Islet of Langerhans (tissue), 1 donor: ENCODE measurements at regions not wholly inside any gene's neighbourhood (a gene's known extent, or its start where the extent isn't known, plus 50 kb on each side); places are given as distances from the start of the nearest gene placed in this dataset.

Source experiments
- FAIRE-seq: peaks from one replicate; lab custom pipeline; 2011; peaks lifted over from hg19 to GRCh38; lab: Jason Lieb, UNC

GRCh38 chr3:159128628-159129027 lies 326.8 kb downstream of the MFSD1 start:
- no peak for FAIRE-seq

GRCh38 chr3:159130108-159130507 lies 328.3 kb downstream of the MFSD1 start:
- no peak for FAIRE-seq

- FAIRE-seq, result no peak
Observed at GRCh38 chr3:159131376-159131775, 329.5 kb downstream of the MFSD1 start.

GRCh38 chr3:159137949-159138348 lies 336.1 kb downstream of the MFSD1 start:
- no peak for FAIRE-seq

DNA sequence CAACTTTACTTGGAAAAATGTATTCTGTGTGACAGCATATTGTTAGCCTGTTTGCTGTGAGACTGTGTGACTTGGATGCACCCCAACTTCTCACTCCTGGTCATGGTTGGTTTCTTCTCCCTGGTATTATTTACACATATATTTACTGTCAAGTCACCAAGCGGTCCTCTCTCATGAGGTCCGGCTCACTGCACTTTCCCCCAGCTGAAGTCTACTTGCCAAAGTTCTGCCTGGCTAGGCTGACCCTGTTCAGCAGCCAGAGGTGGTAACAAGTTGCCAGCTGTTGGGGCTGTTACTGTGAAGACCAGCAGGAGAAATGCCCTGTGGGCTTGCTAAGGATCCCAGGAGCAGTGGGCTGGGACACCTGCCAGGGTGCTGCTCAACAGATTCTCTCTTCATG lies 337.5 kb downstream of the MFSD1 start:
- FAIRE-seq, result no peak

- FAIRE-seq, result no peak
Observed at GRCh38 chr3:159144472-159144871, 342.6 kb downstream of the MFSD1 start.

GRCh38 chr3:159144891-159145290 lies 343.0 kb downstream of the MFSD1 start:
- FAIRE-seq, result no peak

DNA sequence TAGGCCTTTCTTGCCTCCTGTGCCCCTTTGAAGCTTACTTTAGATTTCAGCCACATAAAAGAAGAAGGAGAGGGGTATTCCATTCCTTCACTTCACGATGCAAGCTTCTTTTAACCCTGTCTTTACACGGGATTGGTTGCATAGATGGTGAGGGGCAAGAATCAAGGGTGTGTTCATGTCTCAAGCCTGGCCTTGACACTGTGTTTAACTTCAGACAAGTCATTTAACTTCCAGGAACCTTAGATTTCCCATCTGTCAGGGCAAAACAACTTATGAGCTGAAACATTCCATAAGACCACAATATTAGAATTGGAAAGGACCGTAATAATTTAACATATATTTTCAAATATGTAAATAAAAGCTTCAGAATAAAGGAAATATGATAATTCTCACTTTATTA lies 344.5 kb downstream of the MFSD1 start:
- no peak for FAIRE-seq

DNA sequence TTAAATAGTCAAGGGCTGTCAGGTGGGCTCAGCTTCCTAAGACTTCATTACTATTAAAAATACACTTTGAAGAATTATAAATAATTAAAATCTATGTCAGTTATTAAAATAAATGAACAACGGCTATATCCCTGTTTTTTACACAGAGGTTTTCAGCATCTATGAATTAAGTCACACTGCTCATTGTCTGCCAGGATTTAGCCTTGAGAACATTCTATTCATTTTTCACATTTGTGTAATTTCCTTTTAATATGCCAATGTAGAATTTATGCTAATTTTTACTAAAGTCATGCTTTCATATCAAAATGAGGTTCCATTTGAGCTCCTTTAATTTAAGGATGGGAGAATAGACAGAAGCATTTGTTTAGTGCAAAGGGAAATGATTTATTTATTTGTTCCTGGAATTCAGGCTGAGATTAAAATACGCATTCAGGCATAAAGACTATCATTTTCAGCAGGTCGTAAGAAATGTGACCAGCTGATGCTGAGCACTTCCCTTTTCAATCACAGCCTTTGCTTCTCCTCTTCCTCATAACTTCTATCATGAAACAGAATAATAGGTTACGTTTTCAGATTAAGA lies 345.1 kb downstream of the MFSD1 start:
- FAIRE-seq, result no peak

- FAIRE-seq, result no peak
Observed at GRCh38 chr3:159147813-159148212, 346.0 kb downstream of the MFSD1 start.

GRCh38 chr3:159148466-159148865 lies 346.6 kb downstream of the MFSD1 start:
- FAIRE-seq, result no peak

DNA sequence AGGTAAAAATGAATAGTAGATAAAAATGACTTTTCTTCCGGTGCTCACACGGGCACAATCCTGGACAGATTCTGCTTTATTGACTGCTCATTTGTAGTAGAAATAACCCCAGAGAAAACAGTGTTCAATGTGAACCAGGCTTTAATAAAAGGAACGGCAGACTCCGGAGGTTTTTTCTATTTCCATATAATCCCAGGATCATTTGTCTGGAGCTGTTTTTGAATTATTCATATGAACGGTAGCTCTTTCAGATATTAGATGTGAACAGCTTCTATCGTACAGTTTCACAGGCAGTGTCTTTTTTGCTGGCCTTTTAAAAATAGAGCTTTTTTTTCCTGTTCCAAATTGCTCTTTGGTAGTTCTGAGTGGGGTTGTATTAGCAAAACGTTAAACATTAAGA lies 347.3 kb downstream of the MFSD1 start:
- no peak for FAIRE-seq

- FAIRE-seq, result no peak
Observed at GRCh38 chr3:159149633-159150032, 347.8 kb downstream of the MFSD1 start.

DNA sequence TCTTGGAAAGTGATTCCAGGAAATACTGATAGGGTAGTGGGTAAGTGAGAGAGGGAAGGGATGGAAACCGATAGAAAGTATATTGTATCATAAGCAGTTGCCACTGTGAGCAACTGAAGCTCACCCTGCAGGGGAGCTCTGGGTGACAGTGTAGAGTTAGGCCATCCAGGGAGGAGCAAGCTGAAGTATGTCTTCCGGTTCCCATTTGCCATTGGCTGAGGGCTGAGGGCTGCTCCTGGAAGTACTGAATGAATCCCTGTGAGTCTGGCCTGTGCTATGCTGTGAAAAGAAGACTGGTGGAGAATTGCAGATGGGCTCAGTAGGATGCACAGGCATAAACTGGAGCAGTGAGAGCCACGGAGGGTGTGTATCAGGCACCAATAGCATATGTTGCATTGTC lies 348.3 kb downstream of the MFSD1 start:
- FAIRE-seq, result no peak

GRCh38 chr3:159151130-159151529 lies 349.3 kb downstream of the MFSD1 start:
- FAIRE-seq, result no peak

GRCh38 chr3:159157275-159157674 lies 355.4 kb downstream of the MFSD1 start:
- FAIRE-seq, result no peak

DNA sequence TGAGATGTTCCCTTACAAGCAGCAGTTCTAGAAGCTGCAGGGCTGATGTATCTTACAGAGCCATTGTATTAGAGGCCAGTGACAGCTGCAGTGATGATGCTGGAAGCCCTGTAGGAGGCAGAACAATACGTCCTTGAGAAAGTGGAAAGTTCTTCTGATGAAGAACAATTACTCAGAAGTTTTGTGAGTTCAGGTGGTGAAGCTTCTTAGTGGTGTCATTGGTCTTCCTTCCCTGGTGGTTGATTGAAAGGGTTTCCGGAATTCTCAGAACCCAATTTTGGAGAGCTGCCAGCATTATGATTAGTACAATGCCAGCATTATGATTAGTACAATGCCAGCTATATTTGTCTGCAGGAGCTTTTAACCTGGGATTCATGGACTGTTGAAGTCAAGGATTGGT lies 356.4 kb downstream of the MFSD1 start:
- FAIRE-seq, result no peak

GRCh38 chr3:159158801-159159200 lies 356.9 kb downstream of the MFSD1 start:
- FAIRE-seq, result no peak

GRCh38 chr3:159159546-159159945 lies 357.7 kb downstream of the MFSD1 start:
- no peak for FAIRE-seq

DNA sequence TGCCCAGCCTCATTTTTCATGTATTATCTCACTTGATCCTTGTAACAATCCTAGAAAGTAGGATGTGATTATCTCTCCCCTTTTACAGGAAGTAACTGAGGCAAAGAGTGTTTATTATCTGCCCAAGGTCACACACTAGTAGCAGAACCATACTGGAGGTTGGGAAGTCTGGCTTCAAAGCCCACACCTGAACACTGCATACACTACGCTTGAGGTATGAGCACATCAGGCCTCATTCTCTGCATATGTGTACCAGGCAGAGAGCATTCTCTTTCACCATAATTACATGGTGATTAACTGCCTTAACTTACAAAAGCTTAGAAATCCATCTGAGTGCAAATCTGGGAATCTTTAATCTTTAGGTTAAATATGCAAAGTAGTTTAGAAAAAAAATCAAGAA lies 361.8 kb downstream of the MFSD1 start:
- FAIRE-seq, result no peak

- no peak for FAIRE-seq
Observed at GRCh38 chr3:159165961-159166360, 364.1 kb downstream of the MFSD1 start.

DNA sequence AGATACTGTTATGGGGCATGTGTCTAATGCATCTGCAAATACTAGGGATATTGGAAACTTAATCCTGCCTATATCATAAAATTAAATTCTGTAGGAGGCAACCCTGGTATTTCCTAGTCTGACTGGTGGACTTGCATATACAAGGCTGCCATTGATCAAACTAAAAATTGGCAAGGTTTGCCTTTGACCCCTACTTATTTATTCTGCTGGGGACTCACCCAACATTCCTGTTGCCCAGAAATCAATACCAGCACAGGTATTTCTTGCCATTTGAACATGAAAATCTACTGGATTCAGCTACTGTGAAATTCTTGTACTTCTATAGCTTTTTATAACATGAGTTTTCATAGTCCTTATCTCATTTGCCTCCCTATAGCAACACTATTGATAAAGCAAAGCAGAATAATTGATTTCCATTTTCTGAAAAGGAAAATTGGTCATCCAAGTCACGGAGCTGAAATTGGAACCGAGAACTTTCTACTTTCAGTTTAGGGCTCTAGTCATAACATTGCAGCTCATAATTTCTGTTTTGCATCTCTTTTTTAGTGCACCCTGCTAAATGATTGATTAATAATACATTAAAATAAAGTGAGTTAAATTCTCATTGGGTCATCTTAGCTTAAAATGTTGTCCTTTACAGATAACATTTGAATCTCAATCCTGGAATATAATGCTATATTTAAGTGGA lies 365.2 kb downstream of the MFSD1 start:
- FAIRE-seq, result no peak

GRCh38 chr3:159168788-159169187 lies 366.9 kb downstream of the MFSD1 start:
- FAIRE-seq, result no peak

DNA sequence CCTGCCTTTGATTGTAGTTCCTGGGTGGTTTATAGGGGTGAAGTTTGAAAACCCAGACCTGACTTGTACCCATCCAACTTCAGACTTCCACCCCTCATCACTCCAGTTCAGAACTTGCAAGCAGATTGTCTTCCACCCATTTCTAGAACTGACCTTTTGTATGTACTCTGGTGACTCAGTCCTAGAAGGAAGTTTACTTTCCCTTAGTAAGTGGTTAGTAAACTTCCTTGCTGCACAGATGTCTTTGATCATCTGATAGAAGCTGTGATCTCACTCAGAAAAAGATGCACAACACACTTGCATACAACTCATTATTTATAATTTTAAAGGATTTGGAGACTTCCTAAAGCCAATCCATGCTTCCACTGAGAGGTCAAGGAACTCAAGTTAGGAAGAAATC lies 368.0 kb downstream of the MFSD1 start:
- FAIRE-seq, result no peak
